ENCODE measurements at regions not wholly inside any gene's neighbourhood (a gene's known extent, or its start where the extent isn't known, plus 50 kb on each side); places are given as distances from the start of the nearest gene placed in this dataset.

- TF ChIP-seq FOXK2 (IDR thresholded peaks at IDR 0.05) (no peak), U2AF1 (optimal IDR thresholded peaks at IDR 0.05; ENCODE audit: low read depth, low read length) (no peak), SUZ12 (IDR thresholded peaks at IDR 0.05; ENCODE audit: low read depth, low read length) (no peak), ZNF335 (CRISPR knock-in tag; IDR thresholded peaks at IDR 0.05) (no peak), CTCF (CRISPR knock-in tag; IDR thresholded peaks at IDR 0.05) (peak; percentile 23; the same call in 1 of the 2 replicates), ELK4 (CRISPR knock-in tag; IDR thresholded peaks at IDR 0.05; ENCODE audit: borderline replicate concordance) (no peak), ZBTB21 (CRISPR knock-in tag; IDR thresholded peaks at IDR 0.05) (no peak), TCF12 (IDR thresholded peaks at IDR 0.05) (no peak), TCF12 (CRISPR knock-in tag; IDR thresholded peaks at IDR 0.05) (no peak), ZNF788 (CRISPR knock-in tag; IDR thresholded peaks at IDR 0.05; ENCODE audit: borderline replicate concordance) (no peak), TP53 (CRISPR knock-in tag; conservative IDR thresholded peaks at IDR 0.05) (no peak), CREB1 (IDR thresholded peaks at IDR 0.05) (no peak), CREB1 (CRISPR knock-in tag; IDR thresholded peaks at IDR 0.05) (no peak), ZNF274 (CRISPR knock-in tag; IDR thresholded peaks at IDR 0.05) (no peak)
Observed at GRCh38 chr12:34186492-34186891, 164.2 kb downstream of the ALG10 start.

Data from HepG2 (cell line).